Adrenal gland (tissue), 9 donors: ENCODE measurements at regions not wholly inside any gene's neighbourhood (a gene's known extent, or its start where the extent isn't known, plus 50 kb on each side); places are given as distances from the start of the nearest gene placed in this dataset.

Experiments used
- DNase-seq, 7 donors: peaks; one replicate each; pipeline ENCODE4 v3.0.0-alpha.2; 2019 to 2020
- H3K27ac ChIP-seq, 5 donors: fragments of 200-600 bp; sonication (generic) in 4 of 5; 1 replicate in 3 of 5; 2 replicates in 2 of 5; pipeline versions ENCODE4 v1.5.1 to v1.8.0; 2016 to 2020; ENCODE audit warnings: mild to moderate bottlenecking in 1 of 5
- H3K27me3 ChIP-seq: fragments of 200-600 bp; 2 replicates; pipeline ENCODE4 v1.8.0; 2021
- H3K36me3 ChIP-seq, 2 donors: fragments of 200-600 bp; replicated peaks in 1 of 2; 1 replicate in 1 of 2; 2 replicates in 1 of 2; pipeline versions ENCODE4 v1.5.1 to v1.8.0; 2018 to 2022
- H3K4me1 ChIP-seq, 2 donors: fragments of 200-600 bp; replicated peaks in 1 of 2; 1 replicate in 1 of 2; 2 replicates in 1 of 2; pipeline versions ENCODE4 v1.5.1 to v1.8.0; 2018 to 2021
- H3K4me3 ChIP-seq, 4 donors: fragments of 200-600 bp; sonication (generic) in 3 of 4; one replicate each; pipeline ENCODE4 v1.5.1; 2016 to 2018
- H3K9me3 ChIP-seq, 3 donors: fragments of 200-600 bp; sonication (generic) in 1 of 3; replicated peaks in 1 of 3; 1 replicate in 2 of 3; 2 replicates in 1 of 3; pipeline versions ENCODE4 v1.5.1 to v1.8.0; 2016 to 2021
- CTCF ChIP-seq, 6 experiments: fragments of 450-650 bp in 4 of 6; fragments of 200-600 bp in 2 of 6; sonication (generic) in 1 of 6; IDR thresholded peaks; 1 replicate in 5 of 6; 2 replicates in 1 of 6; pipeline versions ENCODE4 v1.5.1 to v1.8.0; 2016 to 2021; ENCODE audit warnings: antibody characterized with exemption in 6 of 6, mild to moderate bottlenecking in 2 of 6, moderate library complexity in 1 of 6
- POLR2A ChIP-seq, 2 donors: fragments of 450-650 bp; IDR thresholded peaks; one replicate each; pipeline ENCODE4 v1.6.1; 2017; ENCODE audit warnings: antibody characterized with exemption in 2 of 2, mild to moderate bottlenecking in 2 of 2, moderate library complexity in 1 of 2
- WGBS, 4 donors: extraction: QIAGEN DNeasy Blood & Tissue Kit in 2 of 4; methylation state at CpG; one replicate each; pipeline versions ENCODE4 v1.1.5 to v1.1.7; 2013 to 2017; 5-methylcytosine and 5-hydroxymethylcytosine counted together
- intact Hi-C, 2 donors: fragments of 100-400 bp; cut with DNase I; formaldehyde crosslinking; loops; one replicate each; pipeline versions ENCODE4 v1.14.1 to v1.15.0; 2022 to 2023
- donor health status: healthy with polysubstance abuse.
- donor health status: Bipolar disorder and iron deficiency.
- donor health status: DM: yes; HTN: yes; CAD: no.
- donor health status: DM: no; HTN: no; CAD: no.
- donor health status: DM: no; HTN: no; CAD: no.

DNA sequence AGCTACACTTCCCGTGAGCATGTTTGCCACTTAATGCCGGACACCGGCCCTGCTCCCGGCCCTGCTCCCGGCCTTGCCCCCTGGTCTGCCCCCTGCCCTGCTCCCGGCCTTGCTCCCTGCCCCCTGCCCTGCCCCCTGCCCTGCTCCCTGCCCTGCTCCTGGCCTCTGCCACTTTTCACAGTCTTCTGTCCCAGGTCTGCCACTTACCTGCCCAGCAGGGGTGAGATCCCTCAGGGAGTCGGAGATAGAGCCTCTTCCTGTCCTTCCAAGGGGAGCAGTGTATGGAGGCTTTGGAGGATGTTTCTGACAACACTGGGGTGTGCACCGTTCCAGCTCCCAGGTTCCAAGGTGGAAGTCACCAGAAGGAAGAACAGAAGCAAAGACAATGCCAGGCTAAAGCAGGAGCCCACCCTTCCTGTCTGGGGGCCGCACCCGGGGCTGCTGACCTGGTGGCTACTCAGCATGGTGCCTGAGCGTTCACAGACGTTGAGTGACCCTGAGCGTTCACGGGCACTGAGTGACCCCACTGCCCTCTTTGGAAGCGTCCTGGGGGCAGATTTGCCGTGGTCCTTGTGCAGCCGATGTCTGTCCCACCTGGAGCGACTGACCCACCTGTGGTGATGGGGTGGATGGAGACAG lies 199.8 kb downstream of the DLL1 start:
- Histone ChIP-seq H3K9me3 (no peaks in the 10 kb centered on the region), H3K36me3 (no peaks in the 10 kb centered on the region), H3K4me3 (no peak overlapping the region), H3K27ac (no peak overlapping the region), H3K4me1 (no peaks in the 10 kb centered on the region), H3K27me3 (peaks cover 5% of the 10 kb centered on the region)
- 67 to 88% (median 83%) methylated on average over 10 to 18 of the region's 18 CpGs for WGBS, 4 donors
- DNase-seq: peak in 3 of 7 donors; percentile 5 to 36 (median 6)
- intact Hi-C loops: no loop called here
- TF ChIP-seq CTCF (IDR thresholded peaks at IDR 0.05): no peak
- no peak for TF ChIP-seq POLR2A (IDR thresholded peaks at IDR 0.05)

DNA sequence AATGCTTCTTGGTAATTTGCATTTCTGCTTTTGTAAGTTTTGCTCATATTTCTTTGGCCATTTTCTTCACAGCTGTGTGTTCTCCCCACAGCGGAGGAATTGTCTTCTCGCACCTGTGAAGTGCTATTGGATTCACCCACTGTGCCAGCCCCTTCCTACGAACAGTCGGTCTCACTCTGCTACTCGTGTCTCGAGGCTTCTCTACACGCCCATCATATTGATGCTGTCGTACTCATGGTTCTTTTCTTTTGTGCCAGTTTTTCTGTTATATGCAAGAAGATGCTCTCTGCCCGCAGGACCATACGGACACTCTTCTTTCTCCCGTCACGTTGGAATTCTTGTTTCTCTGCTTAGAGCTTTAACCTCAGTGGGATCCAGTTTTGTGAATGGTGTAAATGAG lies 200.3 kb downstream of the DLL1 start:
- H3K36me3 ChIP-seq: no peaks in the 10 kb centered on the region
- no peaks in the 10 kb centered on the region for H3K9me3 ChIP-seq
- WGBS, 4 donors: 85 to 92% (median 91%) methylated on average over 12 of the region's 12 CpGs
- no peak overlapping the region for H3K4me3 ChIP-seq
- no peaks in the 10 kb centered on the region for H3K4me1 ChIP-seq
- intact Hi-C loops: no loop called here
- H3K27me3 ChIP-seq: peaks cover 5% of the 10 kb centered on the region
- DNase-seq: peak in 2 of 7 donors; percentile 4 to 18
- H3K27ac ChIP-seq: no peak overlapping the region
- TF ChIP-seq CTCF (IDR thresholded peaks at IDR 0.05): no peak
- TF ChIP-seq POLR2A (IDR thresholded peaks at IDR 0.05): no peak

- TF ChIP-seq POLR2A (IDR thresholded peaks at IDR 0.05) (no peak), CTCF (IDR thresholded peaks at IDR 0.05) (no peak)
- intact Hi-C loops: no loop called here
- Histone ChIP-seq H3K4me3 (no peak overlapping the region), H3K4me1 (no peaks in the 10 kb centered on the region), H3K27me3 (no peaks in the 10 kb centered on the region), H3K27ac (no peak overlapping the region), H3K9me3 (no peaks in the 10 kb centered on the region), H3K36me3 (no peaks in the 10 kb centered on the region)
- peak in 3 of 7 donors; percentile 6 to 41 (median 10) for DNase-seq
- WGBS, 4 donors: 71 to 80% (median 74%) methylated on average over 11 of the region's 11 CpGs
Observed at GRCh38 chr6:170089963-170090362, 200.9 kb downstream of the DLL1 start.

- Histone ChIP-seq H3K9me3 (no peaks in the 10 kb centered on the region), H3K36me3 (no peaks in the 10 kb centered on the region), H3K4me1 (no peaks in the 10 kb centered on the region), H3K27me3 (no peaks in the 10 kb centered on the region), H3K27ac (no peak overlapping the region), H3K4me3 (no peak overlapping the region)
- TF ChIP-seq POLR2A (IDR thresholded peaks at IDR 0.05): no peak
- TF ChIP-seq CTCF (IDR thresholded peaks at IDR 0.05): no peak
- WGBS, 4 donors: 80 to 93% (median 91%) methylated on average over 1 to 20 of the region's 20 CpGs
- peak in 3 of 7 donors; percentile 12 to 47 (median 19) for DNase-seq
- intact Hi-C loops: no loop called here
Observed at GRCh38 chr6:170088582-170088955, 202.3 kb downstream of the DLL1 start.
